ENCODE measurements at regions not wholly inside any gene's neighbourhood (a gene's known extent, or its start where the extent isn't known, plus 50 kb on each side); places are given as distances from the start of the nearest gene placed in this dataset.
A peak's percentile ranks its signal among the peaks of the same experiment; 100 is the strongest.

DNA sequence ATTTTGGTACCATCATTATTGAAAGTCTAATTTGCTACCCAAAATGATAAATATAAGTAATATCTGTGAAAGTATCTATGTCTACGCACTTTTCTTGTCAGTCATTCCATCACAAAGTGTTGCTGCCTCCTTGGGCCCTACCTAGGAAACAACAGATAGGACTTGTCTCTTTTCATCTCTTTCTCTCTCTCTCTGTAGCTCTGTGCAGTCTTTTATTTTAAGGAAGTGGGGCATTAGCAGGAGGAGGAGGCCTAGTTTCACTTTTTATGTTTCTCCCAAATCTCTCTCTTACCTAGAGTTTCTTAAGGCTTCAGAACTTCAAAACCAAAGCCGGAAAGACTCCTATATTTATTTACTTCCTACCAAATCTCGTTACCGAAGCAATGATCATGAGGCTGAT is 354.8 kb upstream of the LUZP2 start:
- Histone ChIP-seq H2AFZ (ENCODE audit: low read depth, low read length) (peak overlapping the region; percentile 47; the same call in 1 of the 2 replicates), H3K36me3 (replicated peaks; ENCODE audit: low read depth, low read length) (no peaks in the 10 kb centered on the region), H3K27ac (ENCODE audit: low read length) (no peak overlapping the region), H3K4me1 (ENCODE audit: low read length) (peaks cover 14% of the 10 kb centered on the region), H3K27me3 (ENCODE audit: low read depth, low read length) (no peaks in the 10 kb centered on the region), H3K4me3 (ENCODE audit: low read length) (no peak overlapping the region), H3K79me2 (ENCODE audit: low read length) (no peaks in the 10 kb centered on the region), H3K9ac (ENCODE audit: low read length) (no peak overlapping the region), H3K9me3 (ENCODE audit: insufficient read depth, low read length) (no peaks in the 10 kb centered on the region), H3K4me2 (ENCODE audit: low read length) (peak overlapping the region; percentile 13; the same call in 1 of the 2 replicates), H4K20me1 (ENCODE audit: insufficient read depth, low read length) (no peaks in the 10 kb centered on the region)
- no peak for TF ChIP-seq EZH2phosphoT487 (IDR thresholded peaks at IDR 0.05; ENCODE audit: low read depth)
- TF ChIP-seq, protein P1, sequence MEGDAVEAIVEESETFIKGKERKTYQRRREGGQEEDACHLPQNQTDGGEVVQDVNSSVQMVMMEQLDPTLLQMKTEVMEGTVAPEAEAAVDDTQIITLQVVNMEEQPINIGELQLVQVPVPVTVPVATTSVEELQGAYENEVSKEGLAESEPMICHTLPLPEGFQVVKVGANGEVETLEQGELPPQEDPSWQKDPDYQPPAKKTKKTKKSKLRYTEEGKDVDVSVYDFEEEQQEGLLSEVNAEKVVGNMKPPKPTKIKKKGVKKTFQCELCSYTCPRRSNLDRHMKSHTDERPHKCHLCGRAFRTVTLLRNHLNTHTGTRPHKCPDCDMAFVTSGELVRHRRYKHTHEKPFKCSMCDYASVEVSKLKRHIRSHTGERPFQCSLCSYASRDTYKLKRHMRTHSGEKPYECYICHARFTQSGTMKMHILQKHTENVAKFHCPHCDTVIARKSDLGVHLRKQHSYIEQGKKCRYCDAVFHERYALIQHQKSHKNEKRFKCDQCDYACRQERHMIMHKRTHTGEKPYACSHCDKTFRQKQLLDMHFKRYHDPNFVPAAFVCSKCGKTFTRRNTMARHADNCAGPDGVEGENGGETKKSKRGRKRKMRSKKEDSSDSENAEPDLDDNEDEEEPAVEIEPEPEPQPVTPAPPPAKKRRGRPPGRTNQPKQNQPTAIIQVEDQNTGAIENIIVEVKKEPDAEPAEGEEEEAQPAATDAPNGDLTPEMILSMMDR (IDR thresholded peaks at IDR 0.05; ENCODE audit: low read depth, low read length): no peak

DNA sequence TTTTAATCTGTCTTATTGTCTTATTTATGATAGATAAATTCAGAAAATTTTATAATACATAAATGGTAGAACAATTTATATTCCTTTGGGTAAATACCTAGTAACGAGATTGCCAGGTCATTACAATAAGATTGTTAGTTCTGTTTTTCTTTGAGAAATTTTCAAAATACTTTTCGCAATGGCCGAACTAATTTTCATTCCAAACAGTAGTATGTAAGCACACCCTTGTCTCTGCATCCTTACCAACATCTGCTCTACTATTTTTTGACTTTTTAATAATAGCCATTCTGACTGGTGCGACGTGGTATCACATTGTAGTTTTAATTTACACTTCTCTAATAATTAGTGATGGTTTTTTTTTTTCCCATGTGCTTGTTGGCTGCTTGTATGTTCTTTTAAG is 351.4 kb upstream of the LUZP2 start:
- Histone ChIP-seq H3K79me2 (ENCODE audit: low read length) (no peaks in the 10 kb centered on the region), H2AFZ (ENCODE audit: low read depth, low read length) (no peak overlapping the region), H3K4me2 (ENCODE audit: low read length) (no peak overlapping the region), H3K9me3 (ENCODE audit: insufficient read depth, low read length) (no peaks in the 10 kb centered on the region), H3K27me3 (ENCODE audit: low read depth, low read length) (no peaks in the 10 kb centered on the region), H3K4me3 (ENCODE audit: low read length) (no peak overlapping the region), H4K20me1 (ENCODE audit: insufficient read depth, low read length) (no peaks in the 10 kb centered on the region), H3K36me3 (replicated peaks; ENCODE audit: low read depth, low read length) (no peaks in the 10 kb centered on the region), H3K4me1 (ENCODE audit: low read length) (peaks cover 14% of the 10 kb centered on the region), H3K27ac (ENCODE audit: low read length) (no peak overlapping the region), H3K9ac (ENCODE audit: low read length) (no peak overlapping the region)
- TF ChIP-seq, protein P1 (IDR thresholded peaks at IDR 0.05; ENCODE audit: low read depth, low read length): no peak
- TF ChIP-seq EZH2phosphoT487 (IDR thresholded peaks at IDR 0.05; ENCODE audit: low read depth): no peak

DNA sequence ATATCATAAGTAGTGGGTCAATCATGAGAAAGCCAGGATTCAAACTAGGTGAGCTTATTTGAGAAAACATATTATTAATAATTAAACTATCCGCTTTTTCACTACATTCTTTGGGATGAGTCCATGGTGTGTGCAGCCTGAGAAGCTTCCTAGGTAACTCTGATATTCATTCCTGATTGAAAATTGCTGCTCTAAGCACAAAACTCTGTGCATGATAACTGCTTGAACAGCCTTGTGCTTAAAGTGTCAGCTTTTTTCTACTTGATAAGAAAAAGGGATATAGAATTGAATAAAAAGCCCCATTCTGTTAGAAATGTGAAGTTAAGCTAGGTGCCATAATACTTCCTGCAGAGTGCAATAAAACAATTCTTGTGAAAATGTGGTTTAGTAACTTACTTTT is 343.5 kb upstream of the LUZP2 start:
- Histone ChIP-seq H3K4me3 (ENCODE audit: low read length) (no peak overlapping the region), H3K9me3 (ENCODE audit: insufficient read depth, low read length) (no peaks in the 10 kb centered on the region), H3K4me1 (ENCODE audit: low read length) (no peaks in the 10 kb centered on the region), H3K79me2 (ENCODE audit: low read length) (no peaks in the 10 kb centered on the region), H3K4me2 (ENCODE audit: low read length) (no peak overlapping the region), H3K27ac (ENCODE audit: low read length) (no peak overlapping the region), H3K9ac (ENCODE audit: low read length) (no peak overlapping the region), H3K27me3 (ENCODE audit: low read depth, low read length) (no peaks in the 10 kb centered on the region), H4K20me1 (ENCODE audit: insufficient read depth, low read length) (no peaks in the 10 kb centered on the region), H3K36me3 (replicated peaks; ENCODE audit: low read depth, low read length) (no peaks in the 10 kb centered on the region), H2AFZ (ENCODE audit: low read depth, low read length) (no peak overlapping the region)
- TF ChIP-seq EZH2phosphoT487 (IDR thresholded peaks at IDR 0.05; ENCODE audit: low read depth): no peak
- TF ChIP-seq, protein P1 (IDR thresholded peaks at IDR 0.05; ENCODE audit: low read depth, low read length): no peak

DNA sequence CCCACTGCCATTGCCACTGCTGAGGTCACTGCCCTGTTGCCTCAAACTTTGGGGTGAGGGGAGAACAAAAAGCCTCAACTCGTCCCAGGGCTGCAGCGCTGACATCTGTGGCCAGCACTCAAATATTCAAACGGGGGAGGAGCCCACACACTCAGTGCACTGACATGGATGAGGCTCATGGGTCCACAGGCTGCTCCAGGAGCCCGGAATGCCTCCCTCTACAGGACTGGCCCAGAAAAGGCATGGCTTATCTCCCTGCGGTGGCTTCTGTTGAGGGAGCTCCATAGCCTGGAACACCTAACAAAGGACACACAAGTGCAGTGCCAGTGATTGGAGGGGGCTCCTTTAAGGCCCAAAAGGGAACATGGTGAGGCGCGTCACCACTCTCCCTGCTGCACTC is 341.1 kb upstream of the LUZP2 start:
- Histone ChIP-seq H4K20me1 (ENCODE audit: insufficient read depth, low read length) (no peaks in the 10 kb centered on the region), H3K9me3 (ENCODE audit: insufficient read depth, low read length) (no peaks in the 10 kb centered on the region), H3K36me3 (replicated peaks; ENCODE audit: low read depth, low read length) (no peaks in the 10 kb centered on the region), H3K27ac (ENCODE audit: low read length) (no peak overlapping the region), H3K4me1 (ENCODE audit: low read length) (no peaks in the 10 kb centered on the region), H3K27me3 (ENCODE audit: low read depth, low read length) (no peaks in the 10 kb centered on the region), H3K4me3 (ENCODE audit: low read length) (no peak overlapping the region), H2AFZ (ENCODE audit: low read depth, low read length) (no peak overlapping the region), H3K4me2 (ENCODE audit: low read length) (no peak overlapping the region), H3K79me2 (ENCODE audit: low read length) (no peaks in the 10 kb centered on the region), H3K9ac (ENCODE audit: low read length) (no peak overlapping the region)
- TF ChIP-seq EZH2phosphoT487 (IDR thresholded peaks at IDR 0.05; ENCODE audit: low read depth): no peak
- TF ChIP-seq, protein P1 (IDR thresholded peaks at IDR 0.05; ENCODE audit: low read depth, low read length): no peak
